ENCODE measurements at regions not wholly inside any gene's neighbourhood (a gene's known extent, or its start where the extent isn't known, plus 50 kb on each side); places are given as distances from the start of the nearest gene placed in this dataset.
"Not testable (repeated sequence)": the region's sequence is repeated elsewhere in the genome, so short reads cannot be mapped to it uniquely, and the experiment has no call there.

DNA sequence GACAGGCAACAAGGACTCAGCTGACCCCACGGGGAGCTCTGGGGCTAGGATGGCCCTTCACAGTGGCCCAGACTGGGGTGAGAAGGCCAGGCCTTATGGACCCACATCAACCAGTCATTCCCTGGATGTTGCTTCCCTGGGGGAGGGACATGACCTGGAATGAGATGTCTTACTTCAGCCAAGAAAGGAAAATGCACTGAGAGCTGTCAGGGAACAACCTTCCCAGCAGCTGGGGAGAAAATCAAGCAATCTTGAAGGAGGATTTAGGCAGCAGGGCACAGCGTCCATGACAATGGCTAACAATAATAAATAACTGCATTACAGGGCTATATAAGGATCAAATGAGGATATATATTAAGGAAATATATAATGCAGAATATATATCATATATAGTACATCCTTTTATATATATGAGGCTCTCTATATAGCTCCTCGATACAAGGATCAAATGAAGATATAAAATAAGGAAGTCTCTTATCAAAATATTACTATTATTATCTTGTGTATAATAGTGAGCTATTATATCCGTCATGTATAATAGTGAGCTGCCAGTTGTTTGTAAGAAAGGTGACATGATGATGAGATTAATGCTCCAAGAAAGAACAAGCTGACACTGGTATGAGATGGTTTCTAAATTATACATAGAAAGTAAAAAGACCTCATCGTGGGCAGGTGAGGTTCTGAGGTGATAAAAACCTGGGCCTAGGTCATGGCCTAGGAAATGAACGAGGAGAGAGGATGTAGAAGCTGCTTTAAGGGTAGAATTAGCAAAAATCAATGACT is 117.8 kb upstream of the LIPC start:
- intact Hi-C loops (cut with DNase I) = no loop called here
- DNase-seq (ENCODE audit: missing footprints) = no peak
- ATAC-seq = no peak

DNA sequence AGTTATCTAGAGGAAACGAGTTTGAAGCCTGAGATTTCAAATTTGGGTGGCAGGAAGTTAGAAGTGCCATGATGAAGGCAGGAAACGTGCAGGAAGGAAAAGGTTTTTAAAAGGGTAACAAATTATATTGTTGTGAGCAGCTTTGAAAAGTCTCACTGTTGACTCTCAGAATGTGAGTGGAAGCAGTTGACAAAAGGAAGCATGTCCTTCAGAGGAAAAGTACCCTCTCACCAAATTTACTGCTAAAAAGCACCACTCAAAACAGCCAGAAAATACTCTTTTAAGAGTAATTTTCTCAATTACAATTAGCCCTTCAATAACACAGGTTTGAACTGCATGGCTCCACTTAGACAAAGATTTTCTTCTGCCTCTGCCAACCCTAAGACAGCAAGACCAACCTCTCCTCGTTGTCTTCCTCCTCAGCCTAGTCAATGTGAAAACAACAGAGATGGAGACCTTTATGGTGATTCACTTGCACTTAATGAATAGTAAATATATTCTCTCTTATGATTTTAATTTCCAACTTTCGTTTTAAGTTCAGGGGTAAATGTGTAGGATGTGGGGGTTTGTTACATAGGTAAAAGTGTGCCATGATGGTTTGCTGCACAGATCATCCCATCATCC is 117.1 kb upstream of the LIPC start:
- no peak for ATAC-seq
- DNase-seq (ENCODE audit: missing footprints) = no peak
- intact Hi-C loops (cut with DNase I) = no loop called here

DNA sequence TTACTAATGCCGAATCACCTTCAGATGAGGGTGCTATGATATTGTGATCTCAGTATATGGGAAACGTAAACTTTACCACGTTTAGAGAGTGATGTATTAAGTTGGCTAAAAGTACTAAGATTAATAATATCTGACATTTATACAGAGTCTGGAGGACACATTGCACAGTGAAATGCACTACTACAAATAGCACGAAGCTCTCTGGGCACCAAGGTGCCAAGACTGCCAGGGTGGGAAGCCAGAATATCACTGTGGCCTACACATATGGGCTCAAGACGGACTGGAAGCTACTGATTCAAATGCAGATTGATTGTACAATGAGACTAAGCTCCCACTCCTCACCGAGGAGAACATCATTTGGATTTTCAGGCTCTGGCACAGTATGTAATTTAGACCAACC is 113.3 kb upstream of the LIPC start:
- intact Hi-C loops (cut with DNase I) = no loop called here
- ATAC-seq = no peak
- DNase-seq (ENCODE audit: missing footprints) = no peak

DNA sequence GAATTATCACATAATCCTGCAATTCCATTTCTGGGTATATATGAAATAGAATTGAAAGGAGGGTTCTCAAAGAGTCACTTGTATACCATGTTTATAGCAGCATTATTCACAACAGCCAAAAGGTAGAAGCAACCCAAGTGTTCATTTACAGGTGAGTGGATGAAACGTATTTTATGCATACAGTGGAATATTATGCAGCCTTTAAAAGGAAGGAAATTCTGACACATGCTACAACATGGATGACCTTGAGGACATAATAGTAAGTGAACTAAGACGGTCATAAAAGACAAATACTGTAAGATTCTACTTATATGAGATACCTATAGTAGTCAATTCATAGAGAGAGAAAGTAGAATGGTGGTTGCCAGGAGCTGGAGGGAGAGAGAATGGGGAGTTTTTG is 110.8 kb upstream of the LIPC start:
- DNase-seq (ENCODE audit: missing footprints) = no peak
- intact Hi-C loops (cut with DNase I) = no loop called here
- ATAC-seq = no peak

DNA sequence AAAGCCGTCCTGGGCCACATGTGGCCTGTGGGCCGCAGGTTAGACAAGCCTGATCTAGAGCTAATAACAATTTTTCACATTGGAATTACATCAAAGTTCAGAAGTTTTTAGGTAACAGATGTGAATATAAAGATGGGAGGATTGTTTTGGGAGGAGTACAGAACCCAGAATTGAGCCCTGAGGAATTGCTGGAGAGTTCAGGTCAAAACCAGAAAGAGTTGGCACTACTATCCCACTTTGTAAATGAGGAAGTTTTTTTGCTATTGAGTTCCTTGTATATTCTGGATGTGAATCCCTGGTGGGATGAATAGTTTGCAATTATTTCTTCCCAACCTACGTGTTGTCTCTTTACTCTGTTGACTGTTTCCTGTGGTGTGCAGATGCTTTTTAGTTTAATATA is 109.5 kb upstream of the LIPC start:
- intact Hi-C loops (cut with DNase I) = no loop called here
- no peak for DNase-seq (ENCODE audit: missing footprints)
- no peak for ATAC-seq

DNA sequence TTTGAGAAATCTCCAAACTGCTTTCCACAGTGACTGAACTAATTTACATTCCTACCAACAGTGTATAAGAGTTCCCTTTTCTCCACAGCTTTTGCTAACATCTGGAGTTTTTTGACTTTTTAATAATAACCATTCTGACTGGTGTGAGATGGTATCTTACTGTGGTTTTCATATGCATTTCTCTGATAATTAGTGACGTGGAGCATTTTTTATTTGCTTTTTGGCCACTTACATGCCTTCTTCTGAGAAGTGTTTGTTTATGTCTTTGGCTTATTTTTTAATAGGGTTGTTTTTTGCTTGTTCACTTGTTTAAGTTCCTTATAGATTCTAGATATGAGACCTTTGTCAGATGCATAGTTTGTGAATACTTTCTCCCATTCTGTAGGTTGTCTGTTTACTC is 108.5 kb upstream of the LIPC start:
- DNase-seq (ENCODE audit: missing footprints); intact Hi-C loops (cut with DNase I); ATAC-seq: not testable (repeated sequence)

DNA sequence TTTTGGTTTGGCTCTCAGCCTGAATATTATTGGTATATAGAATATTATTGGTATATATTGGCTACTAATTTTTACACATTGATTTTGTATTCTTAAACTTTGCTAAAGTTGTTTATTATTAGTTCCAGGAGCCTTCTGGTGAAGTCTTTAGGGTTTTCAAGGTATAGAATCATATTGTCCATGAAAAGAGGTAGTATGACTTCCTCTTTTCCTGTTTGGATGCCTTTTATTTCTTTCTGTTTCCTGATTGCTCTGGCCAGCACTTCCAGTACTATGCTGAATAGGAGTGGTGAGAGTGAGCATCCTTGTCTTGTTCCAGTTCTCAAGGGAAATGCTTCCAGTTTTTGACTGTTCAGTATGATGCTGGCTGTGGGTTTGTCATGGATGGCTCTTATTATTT is 107.3 kb upstream of the LIPC start:
- DNase-seq (ENCODE audit: missing footprints) (no peak), ATAC-seq (no peak)
- intact Hi-C loops (cut with DNase I) = no loop called here

DNA sequence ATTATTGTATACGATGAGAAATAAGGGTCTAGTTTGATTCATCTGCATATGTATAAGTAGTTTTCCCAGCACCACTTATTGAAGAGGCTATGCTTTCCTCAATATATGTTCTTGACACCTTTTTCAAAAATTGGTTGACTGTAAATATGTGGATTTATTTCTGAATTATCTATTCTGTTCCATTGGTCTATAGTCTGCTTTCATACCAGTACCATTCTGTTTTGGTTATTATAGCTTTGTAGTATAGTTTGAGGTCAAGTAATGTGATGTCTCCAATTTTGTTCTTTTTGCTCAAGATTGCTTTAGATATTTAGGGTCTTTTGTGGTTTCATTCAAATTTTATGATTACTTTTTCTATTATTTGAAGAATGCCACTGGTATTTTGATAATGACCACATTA is 103.8 kb upstream of the LIPC start:
- ATAC-seq (no peak), DNase-seq (ENCODE audit: missing footprints) (no peak)
- intact Hi-C loops (cut with DNase I) = no loop called here

DNA sequence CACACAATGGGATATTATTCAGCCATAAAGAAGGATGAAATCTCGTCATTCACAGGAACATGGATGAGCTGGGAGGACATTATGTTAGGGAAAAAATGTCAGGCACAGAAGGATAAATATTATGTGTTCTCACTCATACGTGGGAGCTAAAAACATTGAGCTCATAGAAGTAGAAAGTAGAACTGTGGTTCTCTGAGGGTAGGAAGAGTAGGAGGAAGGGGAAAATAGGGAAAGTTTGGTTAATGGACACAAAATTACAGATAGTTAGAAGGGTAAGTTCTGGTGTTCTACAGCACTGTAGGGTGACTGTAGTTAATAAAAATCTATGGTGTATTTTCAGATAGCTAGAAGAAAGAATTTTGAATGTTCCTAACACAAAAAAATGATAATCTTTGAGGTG is 102.6 kb upstream of the LIPC start:
- intact Hi-C loops (cut with DNase I) = no loop called here
- ATAC-seq (no peak), DNase-seq (ENCODE audit: missing footprints) (no peak)

DNA sequence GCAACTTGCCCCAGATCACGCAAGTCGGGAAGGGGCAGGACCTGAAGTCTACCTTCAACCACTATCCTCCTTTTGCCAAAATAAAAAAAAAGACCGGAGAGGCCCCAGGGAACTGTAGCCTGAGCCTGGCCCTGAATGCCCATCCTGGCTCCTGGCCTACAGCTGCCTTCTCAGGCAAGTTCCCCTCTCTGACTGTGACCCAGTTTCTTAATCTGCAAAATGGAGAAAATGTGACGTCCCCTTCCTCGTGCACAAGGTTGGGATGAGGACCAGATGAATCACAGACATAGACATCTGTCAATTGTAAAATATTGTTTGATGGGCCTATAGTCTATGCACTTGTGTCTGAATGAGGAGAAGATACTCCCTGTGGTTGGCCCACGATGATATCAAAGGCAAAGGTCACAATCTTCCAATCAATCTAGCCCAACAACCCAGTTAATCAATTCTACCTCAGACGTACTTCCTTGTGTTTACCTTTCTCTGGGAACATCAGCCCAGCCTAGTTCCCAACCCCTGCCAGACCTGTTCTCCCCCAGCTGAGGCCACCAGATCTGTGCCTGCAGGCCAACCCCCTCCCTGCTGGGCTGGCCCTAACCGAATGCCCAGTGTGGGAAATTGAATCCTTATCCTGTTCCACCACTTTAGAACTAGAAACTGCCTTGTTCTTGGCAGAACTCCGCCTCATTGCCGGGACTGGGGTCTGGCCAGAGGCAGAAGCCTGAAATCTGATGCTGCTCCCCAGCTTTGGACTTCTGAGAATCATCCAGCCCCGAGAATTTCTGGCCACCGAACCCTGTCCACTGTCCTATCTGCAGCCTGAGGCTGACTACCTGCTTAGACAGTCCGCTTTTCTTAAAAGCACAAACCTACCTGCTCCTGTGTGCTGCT is 101.8 kb upstream of the LIPC start:
- ATAC-seq (no peak), DNase-seq (ENCODE audit: missing footprints) (no peak)
- intact Hi-C loops (cut with DNase I) = loop anchor here (2.0 to 10.0 kb wide), 4 partner anchors 59 to 445 kb away; partner anchors contain the start of genes ADAM10 and MINDY2

DNA sequence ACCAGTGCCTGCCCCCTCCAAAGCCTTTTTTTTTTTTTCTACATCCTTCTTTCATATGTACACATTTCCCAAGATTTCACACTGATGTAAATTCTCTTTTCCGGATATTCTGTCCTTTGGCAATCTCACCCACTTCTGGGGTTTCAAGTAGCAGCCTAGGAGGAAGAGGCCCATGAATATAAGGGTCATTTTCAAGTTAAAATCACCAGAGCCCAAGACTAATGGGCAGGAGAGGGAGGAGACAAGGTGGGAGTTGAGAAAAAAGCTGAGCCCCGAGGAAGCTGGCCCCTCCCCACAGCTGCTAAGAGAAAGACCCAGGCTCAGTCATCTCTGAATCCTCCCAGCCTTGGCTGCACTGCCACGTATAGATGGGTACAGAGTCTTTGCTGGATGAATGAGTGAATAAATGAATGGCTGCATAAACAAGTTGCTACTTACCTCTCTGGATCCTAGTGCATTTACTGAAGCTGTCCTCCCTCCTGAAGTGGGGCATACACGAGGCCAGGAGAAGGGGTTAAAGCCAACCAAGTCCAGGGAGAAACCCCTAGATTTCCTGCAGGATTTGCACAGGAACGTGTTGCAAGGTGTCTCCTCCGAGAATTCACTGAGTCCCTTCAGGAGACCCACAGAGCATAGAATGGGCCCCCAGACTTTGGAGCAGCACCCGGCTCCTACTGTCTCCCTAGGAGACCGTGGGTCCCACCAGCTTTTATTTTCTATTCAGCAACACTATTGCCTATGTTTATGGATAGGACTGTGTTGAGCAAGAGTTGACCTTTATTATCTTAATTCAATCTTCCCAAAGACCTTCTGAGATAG is 100.8 kb upstream of the LIPC start:
- intact Hi-C loops (cut with DNase I) = loop anchor here (2.0 to 10.0 kb wide), 4 partner anchors 60 to 444 kb away; partner anchors contain the start of genes ADAM10 and MINDY2
- DNase-seq (ENCODE audit: missing footprints) (no peak), ATAC-seq (no peak)

DNA sequence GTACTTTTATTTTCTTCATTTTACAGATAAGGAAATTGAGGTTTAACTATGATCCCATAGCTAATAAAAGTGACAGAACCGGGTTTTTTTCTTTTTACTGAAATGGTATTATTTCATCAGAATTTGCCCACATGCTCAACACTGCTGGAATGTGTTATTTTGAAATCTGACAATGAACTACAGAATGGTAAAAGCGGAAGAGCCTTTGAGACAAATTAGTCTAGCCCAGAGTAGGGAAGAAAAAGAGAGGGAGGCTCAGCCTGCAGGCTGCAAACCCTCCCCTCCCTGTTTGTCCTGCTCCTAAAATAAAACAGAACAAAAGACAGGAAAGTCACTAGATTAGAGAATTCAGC is 100.3 kb upstream of the LIPC start:
- DNase-seq (ENCODE audit: missing footprints) (no peak), ATAC-seq (peak; percentile 34)
- intact Hi-C loops (cut with DNase I) = loop anchor here (2.0 to 10.0 kb wide), 4 partner anchors 61 to 443 kb away; partner anchors contain the start of genes ADAM10 and MINDY2

DNA sequence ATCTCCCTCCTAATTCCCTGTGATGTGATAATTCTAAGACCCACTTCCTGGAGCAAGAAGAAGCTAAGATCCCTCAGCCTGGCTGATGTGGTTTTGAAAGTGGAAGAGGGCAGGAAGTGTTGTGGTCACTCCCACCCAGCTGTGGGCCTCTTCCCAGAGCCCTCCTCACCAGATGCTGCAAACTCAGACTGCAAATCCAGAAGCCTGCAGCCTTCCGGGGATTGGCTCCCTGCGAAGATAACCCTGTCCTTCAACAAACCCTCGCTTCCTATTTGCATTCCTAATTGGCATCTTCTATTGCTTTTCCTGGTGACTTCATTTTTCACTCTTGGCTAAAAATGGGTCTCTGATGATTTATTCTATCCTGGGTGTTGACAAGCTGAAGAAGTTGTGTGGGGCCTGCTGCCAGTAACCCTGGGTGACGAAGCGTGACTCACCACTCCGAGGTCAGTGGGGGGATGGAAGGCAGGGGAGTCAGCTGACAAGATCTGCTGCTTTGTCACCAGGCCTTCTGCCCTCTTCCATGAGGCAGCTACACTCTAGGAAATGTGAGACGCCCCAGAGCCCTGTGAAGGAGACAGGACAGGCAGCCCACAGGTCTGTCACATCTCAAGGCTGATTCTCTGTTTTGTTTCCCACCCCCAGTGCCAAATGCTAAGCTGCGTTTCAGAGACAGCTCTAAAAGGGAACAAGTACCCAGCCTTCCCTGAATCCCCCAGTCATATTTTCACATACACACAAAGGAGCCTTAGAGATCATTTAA is 99.7 kb upstream of the LIPC start:
- peak; percentile 94 for DNase-seq (ENCODE audit: missing footprints)
- intact Hi-C loops (cut with DNase I) = loop anchor here (2.0 to 10.0 kb wide), 5 partner anchors 61 to 443 kb away; partner anchors contain the start of genes ADAM10 and MINDY2
- ATAC-seq = peak; percentile 98

DNA sequence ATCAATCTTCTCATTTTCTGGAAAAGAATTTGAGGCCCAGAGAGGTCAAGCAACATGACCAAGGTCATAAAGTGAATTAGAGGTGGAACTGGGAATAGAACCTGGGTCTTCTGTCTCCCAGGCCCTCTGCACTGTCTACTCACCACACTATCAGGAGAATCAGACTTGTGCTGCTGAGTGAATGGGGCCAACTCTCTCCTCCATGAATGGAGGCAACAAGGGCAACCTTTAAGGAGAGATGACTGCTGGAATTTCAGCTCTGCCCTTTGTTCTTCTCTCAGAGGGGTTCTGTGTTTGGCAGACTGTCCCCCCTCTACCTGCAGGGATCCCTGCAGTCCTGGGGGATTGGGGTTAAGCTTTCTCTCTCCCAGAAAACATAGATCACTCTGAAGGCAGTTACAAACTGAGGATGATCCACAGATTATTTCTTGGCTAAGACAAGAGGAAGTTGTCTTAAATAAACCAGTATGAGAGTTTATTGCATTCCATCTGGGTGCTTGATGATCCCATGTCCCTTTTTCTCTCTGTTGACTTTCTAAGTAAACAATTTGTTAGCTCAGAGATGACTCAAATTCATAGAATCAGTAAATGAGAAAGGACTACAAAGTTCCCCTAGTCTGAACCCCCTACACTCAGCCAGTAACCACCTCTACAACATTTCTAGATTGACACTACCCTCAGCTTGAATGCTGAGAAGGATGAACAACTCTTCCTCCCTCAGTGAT is 99.0 kb upstream of the LIPC start:
- no peak for DNase-seq (ENCODE audit: missing footprints)
- ATAC-seq = no peak
- intact Hi-C loops (cut with DNase I) = loop anchor here (2.0 to 10.0 kb wide), 4 partner anchors 108 to 442 kb away; partner anchors contain the start of genes ADAM10 and MINDY2

DNA sequence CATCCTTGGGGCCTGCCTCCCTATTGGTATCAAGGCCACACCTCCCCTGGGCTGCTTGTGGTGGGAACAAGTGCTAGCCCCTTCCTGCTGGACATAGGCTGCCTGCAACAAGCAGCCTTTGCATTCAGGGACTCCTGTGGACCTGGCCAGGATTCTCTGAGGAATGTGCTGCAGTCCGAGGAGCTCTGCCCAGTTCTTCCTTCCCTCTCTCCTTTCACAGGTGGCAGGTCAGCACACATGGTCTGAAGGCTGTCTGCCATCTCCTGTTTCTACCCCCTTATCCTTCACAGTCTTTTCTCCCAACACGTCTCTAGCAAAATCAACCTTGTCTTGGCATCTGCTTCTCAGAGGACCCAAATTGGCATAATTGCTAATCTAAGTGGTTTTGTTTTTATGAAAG is 97.0 kb upstream of the LIPC start:
- DNase-seq (ENCODE audit: missing footprints) (no peak), ATAC-seq (no peak)
- intact Hi-C loops (cut with DNase I) = loop anchor here (5.0 to 10.0 kb wide), 3 partner anchors 187 to 440 kb away; partner anchors contain the start of genes ADAM10 and MINDY2

DNA sequence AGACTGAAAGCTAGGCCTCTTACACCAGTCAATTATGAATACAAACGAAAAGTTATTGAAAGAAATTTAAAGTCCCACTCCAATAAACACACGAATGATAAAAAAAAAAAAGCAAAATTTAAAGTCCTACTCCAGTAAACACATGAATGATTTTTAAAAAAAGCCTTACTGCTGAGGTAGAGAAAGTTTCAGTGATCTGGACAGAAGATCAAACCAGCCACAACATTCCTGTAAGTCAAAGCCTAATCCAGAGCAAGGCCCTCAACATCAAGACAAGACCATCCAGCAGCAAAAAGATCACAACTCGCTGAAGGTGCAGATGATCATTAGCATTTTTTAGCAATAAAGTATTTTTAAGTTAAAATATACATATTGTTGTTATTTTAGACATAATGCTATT is 95.6 kb upstream of the LIPC start:
- no peak for ATAC-seq
- no peak for DNase-seq (ENCODE audit: missing footprints)
- intact Hi-C loops (cut with DNase I) = loop anchor here (10.0 kb wide), 1 partner anchor 439 kb away; the partner anchor contains the start of gene MINDY2

DNA sequence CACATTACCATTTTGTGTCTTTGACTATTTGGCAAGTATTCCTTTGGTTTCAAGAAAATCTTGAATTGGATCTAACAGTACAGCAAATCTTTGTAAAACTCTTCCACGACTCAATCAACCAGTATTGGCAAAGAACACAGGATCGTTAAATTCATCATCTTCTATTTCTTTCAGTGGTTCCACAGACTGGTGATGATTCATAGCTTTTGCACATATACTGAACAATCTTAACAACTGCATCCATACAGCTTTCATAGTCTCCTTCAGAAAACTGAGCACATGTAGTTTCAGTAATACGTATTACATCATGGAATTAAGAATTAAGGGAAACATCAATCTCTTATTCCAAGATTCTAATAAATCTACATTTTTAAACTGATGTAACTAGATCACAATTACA is 91.6 kb upstream of the LIPC start:
- ATAC-seq = no peak
- no peak for DNase-seq (ENCODE audit: missing footprints)
- intact Hi-C loops (cut with DNase I) = no loop called here

Data from Right ventricle myocardium inferior (tissue), 1 donor.